ENCODE measurements at regions not wholly inside any gene's neighbourhood (a gene's known extent, or its start where the extent isn't known, plus 50 kb on each side); places are given as distances from the start of the nearest gene placed in this dataset.

GRCh38 chr6:156634048-156634447 is 143.1 kb upstream of the ARID1B start:
- no peaks in the 10 kb centered on the region for H3K27me3 ChIP-seq
- TF ChIP-seq CTCF (IDR thresholded peaks at IDR 0.05; ENCODE audit: low read depth, low read length) = no peak
- no peak overlapping the region for H3K27ac ChIP-seq
- no peaks in the 10 kb centered on the region for H3K4me1 ChIP-seq (ENCODE audit: low read depth)
- no peaks in the 10 kb centered on the region for H3K36me3 ChIP-seq
- DNase-seq (ENCODE audit: low read depth in 1 of 2, low spot score in 1 of 2) = no peak
- H3K9me3 ChIP-seq (ENCODE audit: low read depth) = no peaks in the 10 kb centered on the region
- H3K4me3 ChIP-seq = no peak overlapping the region

- Histone ChIP-seq H3K4me3 (no peak overlapping the region), H3K36me3 (no peaks in the 10 kb centered on the region), H3K27me3 (no peaks in the 10 kb centered on the region), H3K9me3 (ENCODE audit: low read depth) (no peaks in the 10 kb centered on the region), H3K4me1 (ENCODE audit: low read depth) (no peaks in the 10 kb centered on the region), H3K27ac (no peak overlapping the region)
- DNase-seq (ENCODE audit: low read depth in 1 of 2, low spot score in 1 of 2) = no peak
- TF ChIP-seq CTCF (IDR thresholded peaks at IDR 0.05; ENCODE audit: low read depth, low read length) = no peak
These were observed 143.9 kb upstream of the ARID1B start for GRCh38 chr6:156633291-156633690.

GRCh38 chr6:156630613-156631302 is 146.4 kb upstream of the ARID1B start:
- Histone ChIP-seq H3K27me3 (no peaks in the 10 kb centered on the region), H3K36me3 (no peaks in the 10 kb centered on the region), H3K4me3 (no peak overlapping the region), H3K27ac (no peak overlapping the region), H3K9me3 (ENCODE audit: low read depth) (no peaks in the 10 kb centered on the region), H3K4me1 (ENCODE audit: low read depth) (no peaks in the 10 kb centered on the region)
- no peak for TF ChIP-seq CTCF (IDR thresholded peaks at IDR 0.05; ENCODE audit: low read depth, low read length)
- no peak for DNase-seq (ENCODE audit: low read depth in 1 of 2, low spot score in 1 of 2)

- H3K27ac ChIP-seq = no peak overlapping the region
- no peaks in the 10 kb centered on the region for H3K9me3 ChIP-seq (ENCODE audit: low read depth)
- H3K36me3 ChIP-seq = no peaks in the 10 kb centered on the region
- no peak for DNase-seq (ENCODE audit: low read depth in 1 of 2, low spot score in 1 of 2)
- no peak overlapping the region for H3K4me3 ChIP-seq
- H3K4me1 ChIP-seq (ENCODE audit: low read depth) = no peaks in the 10 kb centered on the region
- no peak for TF ChIP-seq CTCF (IDR thresholded peaks at IDR 0.05; ENCODE audit: low read depth, low read length)
- H3K27me3 ChIP-seq = no peaks in the 10 kb centered on the region
These were observed 148.4 kb upstream of the ARID1B start for GRCh38 chr6:156628805-156629204.

- Histone ChIP-seq H3K4me3 (no peak overlapping the region), H3K9me3 (ENCODE audit: low read depth) (no peaks in the 10 kb centered on the region), H3K4me1 (ENCODE audit: low read depth) (no peaks in the 10 kb centered on the region), H3K36me3 (no peaks in the 10 kb centered on the region), H3K27ac (no peak overlapping the region), H3K27me3 (no peaks in the 10 kb centered on the region)
- no peak for DNase-seq (ENCODE audit: low read depth in 1 of 2, low spot score in 1 of 2)
- TF ChIP-seq CTCF (IDR thresholded peaks at IDR 0.05; ENCODE audit: low read depth, low read length) = no peak
These were observed 149.7 kb upstream of the ARID1B start for GRCh38 chr6:156627524-156627923.
